Right atrium auricular region (tissue), 2 donors: ENCODE measurements at regions not wholly inside any gene's neighbourhood (a gene's known extent, or its start where the extent isn't known, plus 50 kb on each side); places are given as distances from the start of the nearest gene placed in this dataset.

Experiments used
- DNase-seq: peaks from one replicate; pipeline ENCODE4 v3.0.0-alpha.2; 2019; ENCODE audit warnings: low spot score
- H3K27ac ChIP-seq, 2 donors: fragments of 200-600 bp; sonication (generic); 1 replicate in 1 of 2; 2 replicates in 1 of 2; pipeline ENCODE4 v1.5.1; 2016 to 2019
- H3K27me3 ChIP-seq, 2 donors: fragments of 200-600 bp; sonication (generic); one replicate each; pipeline versions ENCODE4 v1.5.1 to v1.6.0; 2017 to 2019
- H3K36me3 ChIP-seq: fragments of 200-600 bp; sonication (generic); one replicate; pipeline ENCODE4 v1.5.1; 2016
- H3K4me1 ChIP-seq, 2 donors: fragments of 200-600 bp; sonication (generic); one replicate each; pipeline versions ENCODE4 v1.5.1 to v1.6.0; 2017 to 2019
- H3K4me3 ChIP-seq, 2 donors: fragments of 200-600 bp; sonication (generic); 1 replicate in 1 of 2; 2 replicates in 1 of 2; pipeline ENCODE4 v1.5.1; 2017 to 2019; ENCODE audit warnings: mild to moderate bottlenecking in 1 of 2, moderate library complexity in 1 of 2
- H3K9me3 ChIP-seq, 2 donors: fragments of 200-600 bp; sonication (generic); one replicate each; pipeline ENCODE4 v1.5.1; 2019
- TF ChIP-seq, protein P1 (sequence below), 2 donors: fragments of 200-600 bp; sonication (generic); IDR thresholded peaks; one replicate each; pipeline ENCODE4 v1.5.1; 2019; ENCODE audit warnings: antibody characterized with exemption in 2 of 2

DNA sequence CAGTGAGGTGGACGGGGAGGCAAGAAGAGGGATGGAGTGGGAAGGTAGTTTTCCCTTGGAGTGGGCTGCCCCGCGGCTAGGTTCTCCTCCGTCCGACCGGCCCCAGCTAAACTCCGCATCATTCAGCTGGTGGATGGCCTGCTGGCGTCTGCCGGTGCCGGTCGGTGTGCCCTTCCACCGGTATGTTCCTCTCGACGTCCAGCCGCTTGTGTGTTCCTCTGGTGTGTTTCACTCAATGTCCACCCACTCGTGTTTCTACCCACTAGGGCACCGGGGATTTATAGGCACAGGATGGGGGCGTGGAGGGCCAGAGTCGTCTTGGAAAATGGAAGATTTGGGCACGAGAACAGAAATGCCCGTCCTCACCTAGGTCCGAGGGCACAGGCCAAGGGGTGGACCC lies 931.7 kb upstream of the B3GALT2 start:
- Histone ChIP-seq H3K4me1 (no peaks in the 10 kb centered on the region), H3K9me3 (peaks cover 0 to 13% of the 10 kb centered on the region in 2 donors), H3K36me3 (no peaks in the 10 kb centered on the region), H3K27ac (no peak overlapping the region), H3K4me3 (no peak overlapping the region), H3K27me3 (no peaks in the 10 kb centered on the region)
- DNase-seq, result no peak
- TF ChIP-seq, protein P1, sequence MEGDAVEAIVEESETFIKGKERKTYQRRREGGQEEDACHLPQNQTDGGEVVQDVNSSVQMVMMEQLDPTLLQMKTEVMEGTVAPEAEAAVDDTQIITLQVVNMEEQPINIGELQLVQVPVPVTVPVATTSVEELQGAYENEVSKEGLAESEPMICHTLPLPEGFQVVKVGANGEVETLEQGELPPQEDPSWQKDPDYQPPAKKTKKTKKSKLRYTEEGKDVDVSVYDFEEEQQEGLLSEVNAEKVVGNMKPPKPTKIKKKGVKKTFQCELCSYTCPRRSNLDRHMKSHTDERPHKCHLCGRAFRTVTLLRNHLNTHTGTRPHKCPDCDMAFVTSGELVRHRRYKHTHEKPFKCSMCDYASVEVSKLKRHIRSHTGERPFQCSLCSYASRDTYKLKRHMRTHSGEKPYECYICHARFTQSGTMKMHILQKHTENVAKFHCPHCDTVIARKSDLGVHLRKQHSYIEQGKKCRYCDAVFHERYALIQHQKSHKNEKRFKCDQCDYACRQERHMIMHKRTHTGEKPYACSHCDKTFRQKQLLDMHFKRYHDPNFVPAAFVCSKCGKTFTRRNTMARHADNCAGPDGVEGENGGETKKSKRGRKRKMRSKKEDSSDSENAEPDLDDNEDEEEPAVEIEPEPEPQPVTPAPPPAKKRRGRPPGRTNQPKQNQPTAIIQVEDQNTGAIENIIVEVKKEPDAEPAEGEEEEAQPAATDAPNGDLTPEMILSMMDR (IDR thresholded peaks at IDR 0.05), result no peak

DNA sequence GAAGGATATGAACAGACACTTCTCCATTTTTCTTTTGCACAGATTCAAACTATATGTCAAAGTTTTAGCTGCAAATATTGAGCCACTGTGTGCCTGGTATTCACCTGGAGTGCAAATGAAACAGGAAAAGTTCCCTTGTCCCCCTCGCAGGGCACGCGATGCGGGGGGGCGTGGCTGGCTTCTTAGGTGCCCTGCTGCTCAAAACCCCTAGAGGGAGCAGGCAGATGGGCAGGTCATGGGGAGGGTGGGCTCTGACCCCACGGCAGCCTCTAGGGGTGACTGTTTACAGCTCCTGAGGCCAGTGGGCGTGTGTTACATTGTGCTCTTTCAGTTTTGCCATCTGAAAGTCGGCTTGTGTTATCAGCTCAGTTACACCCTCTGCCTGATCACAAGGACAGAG lies 931.2 kb upstream of the B3GALT2 start:
- no peak overlapping the region for H3K27ac ChIP-seq
- TF ChIP-seq, protein P1 (IDR thresholded peaks at IDR 0.05), result no peak
- no peak for DNase-seq
- no peak overlapping the region for H3K4me3 ChIP-seq
- no peaks in the 10 kb centered on the region for H3K27me3 ChIP-seq
- no peaks in the 10 kb centered on the region for H3K36me3 ChIP-seq
- H3K4me1 ChIP-seq, result no peaks in the 10 kb centered on the region
- H3K9me3 ChIP-seq, result peaks cover 0 to 12% of the 10 kb centered on the region in 2 donors

DNA sequence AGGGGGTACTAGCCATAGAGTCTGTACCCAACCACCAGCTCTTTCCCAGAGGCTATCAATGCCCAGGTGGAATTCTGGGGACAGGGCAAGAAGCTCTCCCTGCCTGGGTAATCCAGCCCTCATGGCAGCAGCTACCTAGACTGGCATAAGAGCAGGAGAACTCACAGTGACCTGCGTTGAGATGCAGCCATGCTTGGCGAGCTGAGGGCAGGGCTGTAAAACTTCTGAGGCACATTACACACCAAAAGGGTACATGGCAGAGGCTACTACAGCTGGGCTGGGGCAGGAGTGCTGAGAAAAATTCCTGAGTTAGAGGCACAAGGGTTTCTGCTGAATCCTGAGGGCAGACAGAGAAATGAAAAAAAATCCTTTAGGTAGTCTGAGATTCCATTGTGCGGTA lies 927.9 kb upstream of the B3GALT2 start:
- H3K4me3 ChIP-seq, result no peak overlapping the region
- H3K36me3 ChIP-seq, result no peaks in the 10 kb centered on the region
- no peaks in the 10 kb centered on the region for H3K27me3 ChIP-seq
- no peak overlapping the region for H3K27ac ChIP-seq
- TF ChIP-seq, protein P1 (IDR thresholded peaks at IDR 0.05), result no peak
- no peaks in the 10 kb centered on the region for H3K4me1 ChIP-seq
- DNase-seq, result no peak
- H3K9me3 ChIP-seq, result no peaks in the 10 kb centered on the region

DNA sequence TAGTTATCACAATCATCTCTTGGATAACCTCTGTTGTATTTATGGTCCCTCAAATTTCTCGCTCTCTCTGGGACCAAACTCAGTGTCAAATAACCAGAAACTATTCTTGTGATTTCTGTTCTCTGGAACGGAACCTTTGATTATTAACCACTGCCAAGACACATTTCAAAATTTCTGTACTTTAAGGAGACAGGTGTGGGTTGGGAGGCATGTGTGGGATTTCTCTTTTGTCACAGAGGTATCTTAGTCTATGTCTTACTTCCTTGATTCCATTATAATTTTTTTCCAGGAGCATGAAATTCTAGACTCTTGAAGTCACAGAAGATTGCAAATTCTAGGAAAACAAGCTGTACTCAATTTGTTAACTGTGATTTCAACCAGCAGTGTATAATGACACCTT lies 919.0 kb upstream of the B3GALT2 start:
- Histone ChIP-seq H3K36me3 (no peaks in the 10 kb centered on the region), H3K9me3 (no peaks in the 10 kb centered on the region), H3K4me1 (no peaks in the 10 kb centered on the region), H3K27me3 (no peaks in the 10 kb centered on the region), H3K27ac (no peak overlapping the region), H3K4me3 (no peak overlapping the region)
- TF ChIP-seq, protein P1 (IDR thresholded peaks at IDR 0.05), result no peak
- no peak for DNase-seq

DNA sequence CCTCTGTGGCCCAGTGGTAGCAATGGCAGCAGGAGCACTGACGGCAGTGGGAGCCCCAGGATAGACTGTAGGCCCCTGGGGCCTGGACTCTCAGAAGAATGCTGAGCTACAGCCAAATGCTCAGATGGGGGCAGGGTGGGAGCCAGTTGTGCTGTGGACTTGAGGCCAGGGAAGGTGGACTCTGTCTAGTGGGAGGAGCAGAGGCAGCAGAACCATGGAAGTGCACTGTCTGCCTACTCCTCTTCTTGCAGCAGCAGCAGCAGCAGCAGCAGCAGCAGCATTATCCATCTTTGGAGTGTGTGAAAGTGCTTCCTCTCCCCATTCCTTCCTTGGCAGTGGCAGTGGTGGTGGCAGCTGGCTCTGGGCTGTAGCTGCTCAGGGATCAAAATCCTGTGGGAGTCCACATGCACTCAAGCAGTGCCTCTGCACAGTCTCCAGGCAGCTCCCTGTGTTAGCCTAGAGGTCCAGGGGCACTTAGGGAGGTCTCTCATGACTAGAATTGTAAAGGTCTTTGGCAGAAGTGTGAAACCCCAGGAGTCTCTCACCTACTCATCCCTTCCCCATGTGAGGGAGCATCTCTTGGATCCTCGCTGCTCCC lies 917.9 kb upstream of the B3GALT2 start:
- no peak for DNase-seq
- H3K27me3 ChIP-seq, result no peaks in the 10 kb centered on the region
- TF ChIP-seq, protein P1 (IDR thresholded peaks at IDR 0.05), result no peak

More for the DNA sequence above, 917.9 kb upstream of the B3GALT2 start:
- no peak overlapping the region for H3K27ac ChIP-seq
- H3K4me3 ChIP-seq, result no peak overlapping the region
- H3K9me3 ChIP-seq, result no peaks in the 10 kb centered on the region
- no peaks in the 10 kb centered on the region for H3K4me1 ChIP-seq
- H3K36me3 ChIP-seq, result no peaks in the 10 kb centered on the region
